Activated naive CD4-positive, alpha-beta T cell treated with anti-CD3 and anti-CD28 coated beads, Interleukin-2, amount 10 ng/mL, durations not matched to agents 7 days and 5 days (primary cell): ENCODE measurements at regions not wholly inside any gene's neighbourhood (a gene's known extent, or its start where the extent isn't known, plus 50 kb on each side); places are given as distances from the start of the nearest gene placed in this dataset.
"Not testable (repeated sequence)": the region's sequence is repeated elsewhere in the genome, so short reads cannot be mapped to it uniquely, and the experiment has no call there.

Experiments
- CTCF ChIA-PET: fragments of 350-600 bp; sonication (Branson Sonifier 250); formaldehyde crosslinking; loops from one replicate; lab custom pipeline; 2021; ENCODE audit warnings: antibody characterized with exemption; lab: Charles Lee
- DNase-seq: peaks from one replicate; pipeline ENCODE4 v3.0.0-alpha.2; 2020
- H3K27ac Mint-ChIP-seq: one replicate; pipeline ENCODE4 v1.8.0; 2021; ENCODE audit warnings: mild to moderate bottlenecking, moderate library complexity, mixed read lengths
- H3K27me3 Mint-ChIP-seq: one replicate; pipeline ENCODE4 v1.8.0; 2021; ENCODE audit warnings: mild to moderate bottlenecking, mixed read lengths
- H3K36me3 Mint-ChIP-seq: one replicate; pipeline ENCODE4 v1.8.0; 2021; ENCODE audit warnings: mixed read lengths
- H3K4me1 Mint-ChIP-seq: one replicate; pipeline ENCODE4 v1.8.0; 2021; ENCODE audit warnings: mixed read lengths
- H3K4me3 Mint-ChIP-seq: one replicate; pipeline ENCODE4 v1.8.0; 2021; ENCODE audit warnings: mild to moderate bottlenecking, moderate library complexity, mixed read lengths
- H3K9me3 Mint-ChIP-seq: one replicate; pipeline ENCODE4 v1.8.0; 2021; ENCODE audit warnings: mixed read lengths

GRCh38 chr11:38835966-38836365 is 2237.9 kb upstream of the RAG2 start:
- H3K27me3 Mint-ChIP-seq, result no peaks in the 10 kb centered on the region
- H3K9me3 Mint-ChIP-seq, result peaks cover 7% of the 10 kb centered on the region
- H3K4me3 Mint-ChIP-seq, result no peak overlapping the region
- CTCF ChIA-PET, result no interaction called here
- H3K4me1 Mint-ChIP-seq, result no peaks in the 10 kb centered on the region
- H3K36me3 Mint-ChIP-seq, result no peaks in the 10 kb centered on the region
- no peak overlapping the region for H3K27ac Mint-ChIP-seq
- no peak for DNase-seq

- no peak for DNase-seq
- Mint-ChIP-seq H3K9me3 (peaks cover 32% of the 10 kb centered on the region), H3K27me3 (no peaks in the 10 kb centered on the region), H3K4me1 (no peaks in the 10 kb centered on the region), H3K4me3 (no peak overlapping the region), H3K36me3 (no peaks in the 10 kb centered on the region), H3K27ac (no peak overlapping the region)
- CTCF ChIA-PET, result no interaction called here
Observed at GRCh38 chr11:38824573-38824972, 2226.5 kb upstream of the RAG2 start.

- H3K4me1 Mint-ChIP-seq, H3K27ac Mint-ChIP-seq, H3K36me3 Mint-ChIP-seq, H3K4me3 Mint-ChIP-seq, DNase-seq, H3K27me3 Mint-ChIP-seq, CTCF ChIA-PET: not testable (repeated sequence)
- peaks cover 18% of the 10 kb centered on the region for H3K9me3 Mint-ChIP-seq
Observed at GRCh38 chr11:38821786-38822185, 2223.8 kb upstream of the RAG2 start.

GRCh38 chr11:38819981-38820380 is 2221.9 kb upstream of the RAG2 start:
- Mint-ChIP-seq H3K4me3 (no peak overlapping the region), H3K9me3 (peaks cover 17% of the 10 kb centered on the region), H3K4me1 (no peaks in the 10 kb centered on the region), H3K27me3 (no peaks in the 10 kb centered on the region), H3K36me3 (no peaks in the 10 kb centered on the region), H3K27ac (no peak overlapping the region)
- no peak for DNase-seq
- CTCF ChIA-PET, result no interaction called here

- Mint-ChIP-seq H3K9me3 (peaks cover 13% of the 10 kb centered on the region), H3K27ac (no peak overlapping the region), H3K27me3 (no peaks in the 10 kb centered on the region), H3K4me1 (no peaks in the 10 kb centered on the region), H3K36me3 (no peaks in the 10 kb centered on the region), H3K4me3 (no peak overlapping the region)
- CTCF ChIA-PET, result no interaction called here
- DNase-seq, result no peak
Observed at GRCh38 chr11:38818720-38819119, 2220.7 kb upstream of the RAG2 start.

GRCh38 chr11:38814670-38815069 is 2216.6 kb upstream of the RAG2 start:
- Mint-ChIP-seq H3K27me3 (no peaks in the 10 kb centered on the region), H3K36me3 (no peaks in the 10 kb centered on the region), H3K4me1 (no peaks in the 10 kb centered on the region), H3K4me3 (no peak overlapping the region), H3K27ac (no peak overlapping the region), H3K9me3 (peaks cover 17% of the 10 kb centered on the region)
- no peak for DNase-seq
- CTCF ChIA-PET, result no interaction called here

- DNase-seq, result no peak
- no peaks in the 10 kb centered on the region for H3K36me3 Mint-ChIP-seq
- no peaks in the 10 kb centered on the region for H3K27me3 Mint-ChIP-seq
- CTCF ChIA-PET, result no interaction called here
- H3K9me3 Mint-ChIP-seq, result peaks cover 17% of the 10 kb centered on the region
- H3K4me1 Mint-ChIP-seq, result no peaks in the 10 kb centered on the region
- H3K4me3 Mint-ChIP-seq, result no peak overlapping the region
- no peak overlapping the region for H3K27ac Mint-ChIP-seq
Observed at GRCh38 chr11:38809521-38809920, 2211.5 kb upstream of the RAG2 start.

- Mint-ChIP-seq H3K27ac (no peak overlapping the region), H3K27me3 (no peaks in the 10 kb centered on the region), H3K4me3 (no peak overlapping the region), H3K36me3 (no peaks in the 10 kb centered on the region), H3K9me3 (peaks cover 5% of the 10 kb centered on the region), H3K4me1 (no peaks in the 10 kb centered on the region)
- DNase-seq, result no peak
- CTCF ChIA-PET, result no interaction called here
Observed at GRCh38 chr11:38796281-38796680, 2198.2 kb upstream of the RAG2 start.

- Mint-ChIP-seq H3K4me3 (no peak overlapping the region), H3K4me1 (no peaks in the 10 kb centered on the region), H3K27ac (no peak overlapping the region), H3K9me3 (peaks cover 3% of the 10 kb centered on the region), H3K27me3 (no peaks in the 10 kb centered on the region), H3K36me3 (no peaks in the 10 kb centered on the region)
- CTCF ChIA-PET, result no interaction called here
- DNase-seq, result no peak
Observed at GRCh38 chr11:38795027-38795426, 2197.0 kb upstream of the RAG2 start.

GRCh38 chr11:38791346-38791961 is 2193.4 kb upstream of the RAG2 start:
- H3K9me3 Mint-ChIP-seq, result peaks cover under 1% of the 10 kb centered on the region
- H3K4me1 Mint-ChIP-seq, result no peaks in the 10 kb centered on the region
- no peaks in the 10 kb centered on the region for H3K36me3 Mint-ChIP-seq
- H3K27ac Mint-ChIP-seq, result no peak overlapping the region
- DNase-seq, result peak; percentile 19
- no peak overlapping the region for H3K4me3 Mint-ChIP-seq
- CTCF ChIA-PET, result interaction anchor here (0.6 to 1.4 kb wide), 4 partner anchors 32 to 845 kb away, joined by 3 to 6 read pairs (median 4); no protein-coding TSS in a partner anchor
- H3K27me3 Mint-ChIP-seq, result no peaks in the 10 kb centered on the region

GRCh38 chr11:38788561-38788960 is 2190.5 kb upstream of the RAG2 start:
- peaks cover 2% of the 10 kb centered on the region for H3K9me3 Mint-ChIP-seq
- H3K27me3 Mint-ChIP-seq, result no peaks in the 10 kb centered on the region
- CTCF ChIA-PET, result no interaction called here
- H3K36me3 Mint-ChIP-seq, result no peaks in the 10 kb centered on the region
- no peaks in the 10 kb centered on the region for H3K4me1 Mint-ChIP-seq
- H3K27ac Mint-ChIP-seq, result no peak overlapping the region
- H3K4me3 Mint-ChIP-seq, result no peak overlapping the region
- DNase-seq, result no peak

GRCh38 chr11:38784164-38784563 is 2186.1 kb upstream of the RAG2 start:
- Mint-ChIP-seq H3K4me3 (no peak overlapping the region), H3K36me3 (no peaks in the 10 kb centered on the region), H3K9me3 (peaks cover 5% of the 10 kb centered on the region), H3K27ac (no peak overlapping the region), H3K27me3 (no peaks in the 10 kb centered on the region), H3K4me1 (no peaks in the 10 kb centered on the region)
- DNase-seq, result no peak
- CTCF ChIA-PET, result no interaction called here

GRCh38 chr11:38766796-38767195 is 2168.8 kb upstream of the RAG2 start:
- no peak overlapping the region for H3K4me3 Mint-ChIP-seq
- no peaks in the 10 kb centered on the region for H3K36me3 Mint-ChIP-seq
- H3K27ac Mint-ChIP-seq, result no peak overlapping the region
- no peaks in the 10 kb centered on the region for H3K4me1 Mint-ChIP-seq
- H3K9me3 Mint-ChIP-seq, result peaks cover 14% of the 10 kb centered on the region
- CTCF ChIA-PET, result interaction anchor here (0.9 kb wide), 1 partner anchor 478 kb away, joined by 4 read pairs; no protein-coding TSS in a partner anchor
- no peaks in the 10 kb centered on the region for H3K27me3 Mint-ChIP-seq
- DNase-seq, result no peak

GRCh38 chr11:38759394-38759793 is 2161.4 kb upstream of the RAG2 start:
- no peak overlapping the region for H3K27ac Mint-ChIP-seq
- H3K36me3 Mint-ChIP-seq, result no peaks in the 10 kb centered on the region
- H3K27me3 Mint-ChIP-seq, result no peaks in the 10 kb centered on the region
- CTCF ChIA-PET, result no interaction called here
- DNase-seq, result no peak
- no peak overlapping the region for H3K4me3 Mint-ChIP-seq
- no peaks in the 10 kb centered on the region for H3K4me1 Mint-ChIP-seq
- peaks cover 2% of the 10 kb centered on the region for H3K9me3 Mint-ChIP-seq

GRCh38 chr11:38756537-38756936 is 2158.5 kb upstream of the RAG2 start:
- H3K27me3 Mint-ChIP-seq, result no peaks in the 10 kb centered on the region
- DNase-seq, result no peak
- CTCF ChIA-PET, result no interaction called here
- no peaks in the 10 kb centered on the region for H3K36me3 Mint-ChIP-seq
- no peak overlapping the region for H3K4me3 Mint-ChIP-seq
- H3K4me1 Mint-ChIP-seq, result no peaks in the 10 kb centered on the region
- no peak overlapping the region for H3K27ac Mint-ChIP-seq
- H3K9me3 Mint-ChIP-seq, result peaks cover 6% of the 10 kb centered on the region
